Thymus (tissue), 11 donors: ENCODE measurements at regions not wholly inside any gene's neighbourhood (a gene's known extent, or its start where the extent isn't known, plus 50 kb on each side); places are given as distances from the start of the nearest gene placed in this dataset.

Source experiments
- DNase-seq, 9 donors: peaks; one replicate each; pipeline ENCODE4 v3.0.0-alpha.2; 2013; ENCODE audit warnings: low spot score in 9 of 9, low read depth in 6 of 9, missing footprints in 1 of 9
- H3K27ac ChIP-seq, 2 donors: one replicate each; pipeline ENCODE4 v1.5.1; 2013; ENCODE audit warnings: control low read depth in 1 of 2, low read depth in 1 of 2, low read length in 1 of 2, mild to moderate bottlenecking in 1 of 2, moderate library complexity in 1 of 2
- H3K27me3 ChIP-seq, 2 donors: one replicate each; pipeline ENCODE4 v1.5.1; 2013; ENCODE audit warnings: low read length in 1 of 2; ENCODE audit not compliant: control insufficient read depth in 2 of 2, insufficient read depth in 1 of 2
- H3K36me3 ChIP-seq, 2 donors: one replicate each; pipeline ENCODE4 v1.5.1; 2013; ENCODE audit warnings: low read length in 1 of 2, mild to moderate bottlenecking in 1 of 2, moderate library complexity in 1 of 2; ENCODE audit not compliant: control insufficient read depth in 2 of 2, insufficient read depth in 2 of 2
- H3K4me1 ChIP-seq, 2 donors: one replicate each; pipeline ENCODE4 v1.5.1; 2013; ENCODE audit warnings: low read length in 2 of 2; ENCODE audit not compliant: control insufficient read depth in 2 of 2, insufficient read depth in 2 of 2
- H3K4me3 ChIP-seq, 2 donors: one replicate each; pipeline ENCODE4 v1.5.1; 2013; ENCODE audit warnings: low read length in 2 of 2, control low read depth in 1 of 2, mild to moderate bottlenecking in 1 of 2
- H3K9me3 ChIP-seq, 2 donors: one replicate each; pipeline ENCODE4 v1.5.1; 2013; ENCODE audit warnings: low read length in 1 of 2, mild to moderate bottlenecking in 1 of 2; ENCODE audit not compliant: control insufficient read depth in 2 of 2, insufficient read depth in 1 of 2
- WGBS: extraction: QIAGEN DNeasy Blood & Tissue Kit; methylation state at CpG from one replicate; pipeline ENCODE4 v1.1.7; 2013; 5-methylcytosine and 5-hydroxymethylcytosine counted together
- donor health status: healthy.

DNA sequence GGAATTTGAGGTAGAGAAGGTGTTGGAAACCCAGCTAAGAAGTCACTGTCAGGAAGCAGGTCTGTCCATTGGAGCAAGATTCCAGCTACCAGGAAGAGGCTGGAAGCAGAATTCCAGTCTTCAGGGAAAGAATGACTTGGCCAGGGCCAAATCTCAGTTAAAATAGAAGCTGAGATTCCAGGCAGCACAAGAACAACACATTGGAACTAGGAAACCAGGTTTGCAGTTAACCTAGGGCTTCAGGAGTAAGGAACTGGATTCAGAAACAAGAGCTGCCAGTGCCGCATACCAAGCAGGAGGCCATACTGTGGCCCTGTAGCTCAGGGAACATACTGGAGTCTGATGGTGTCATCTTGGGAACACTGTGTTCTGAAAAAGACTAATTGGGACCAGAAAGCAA, 73.7 kb upstream of the FUCA2 start:
- H3K4me3 ChIP-seq, result no peak overlapping the region
- H3K9me3 ChIP-seq, result peaks cover 0 to 2% of the 10 kb centered on the region in 2 donors
- WGBS, result 98% methylated on average over 1 of the region's 1 CpG
- no peaks in the 10 kb centered on the region for H3K36me3 ChIP-seq
- H3K4me1 ChIP-seq, result no peaks in the 10 kb centered on the region
- no peaks in the 10 kb centered on the region for H3K27me3 ChIP-seq
- DNase-seq, result no peak
- H3K27ac ChIP-seq, result no peak overlapping the region

DNA sequence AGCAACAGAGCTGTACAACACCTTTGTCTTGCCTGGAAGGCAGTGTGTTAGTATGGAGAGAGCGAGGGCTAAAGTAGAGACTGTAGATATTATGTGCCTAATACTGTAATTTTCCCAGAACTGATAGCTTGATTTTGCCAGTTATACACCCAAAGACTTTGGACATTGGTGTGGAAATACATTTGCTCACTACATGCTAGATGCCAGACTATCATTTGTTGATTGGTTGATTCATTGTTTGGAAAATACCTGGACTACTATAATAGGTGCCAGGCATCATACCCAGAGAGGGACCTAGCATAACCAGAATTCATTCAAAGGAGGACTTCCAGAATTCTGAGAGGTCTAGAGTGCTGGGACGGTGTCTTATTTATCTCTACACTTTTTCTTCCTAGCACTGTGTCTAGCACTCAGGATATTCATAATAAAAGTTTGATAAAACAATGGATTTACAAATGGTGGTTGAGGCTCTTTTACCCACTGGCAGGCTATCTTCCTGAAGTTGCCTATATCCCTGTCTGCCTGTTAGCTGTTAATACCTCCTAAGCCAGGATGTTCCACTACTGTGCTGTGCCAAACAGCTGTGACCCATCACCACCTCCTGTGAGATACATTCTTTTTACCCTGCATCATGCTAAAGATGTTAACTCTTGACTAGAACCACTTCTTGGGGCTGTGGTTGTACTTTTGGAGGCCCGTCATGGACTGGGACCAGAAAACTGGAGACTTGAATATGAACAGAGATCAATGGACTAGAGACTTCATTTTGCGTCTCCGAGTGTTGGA, 72.2 kb upstream of the FUCA2 start:
- WGBS, result 99% methylated on average over 5 of the region's 5 CpGs
- H3K27me3 ChIP-seq, result no peaks in the 10 kb centered on the region
- DNase-seq, result no peak
- no peak overlapping the region for H3K27ac ChIP-seq
- H3K4me1 ChIP-seq, result no peaks in the 10 kb centered on the region
- H3K4me3 ChIP-seq, result no peak overlapping the region
- no peaks in the 10 kb centered on the region for H3K36me3 ChIP-seq
- H3K9me3 ChIP-seq, result peaks cover 0 to 2% of the 10 kb centered on the region in 2 donors

DNA sequence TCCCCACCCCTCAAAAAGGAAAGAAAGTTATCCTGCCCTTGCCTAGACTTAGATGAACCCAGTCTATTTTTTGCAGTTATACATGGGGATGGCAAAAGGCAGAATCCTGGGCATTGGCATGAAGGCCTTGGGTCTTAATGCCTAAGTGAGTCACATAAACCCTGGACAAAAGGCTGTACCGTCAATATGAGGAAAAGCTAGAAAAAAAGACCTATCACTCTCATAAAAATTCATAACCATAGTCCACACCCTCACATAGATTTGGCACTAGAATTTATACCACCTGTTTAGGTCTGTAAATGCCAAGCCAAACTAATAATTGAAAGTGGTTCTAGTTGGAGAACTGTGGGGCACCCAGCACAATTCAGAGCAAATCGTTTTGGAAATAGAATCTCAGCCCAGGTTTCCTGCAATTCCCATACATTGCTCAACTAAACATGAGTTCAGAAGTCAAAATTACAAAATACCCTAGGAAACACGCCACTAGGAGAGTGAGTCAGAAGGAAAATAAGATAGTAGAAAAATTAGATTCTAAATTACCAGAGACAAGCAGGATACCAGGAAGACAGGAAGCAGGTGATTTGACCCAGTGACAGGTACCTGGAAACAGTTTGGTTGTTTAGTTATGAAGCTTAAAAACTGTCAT, 70.4 kb upstream of the FUCA2 start:
- Histone ChIP-seq H3K27ac (no peak overlapping the region), H3K9me3 (peaks cover 0 to 2% of the 10 kb centered on the region in 2 donors), H3K36me3 (no peaks in the 10 kb centered on the region), H3K4me3 (no peak overlapping the region), H3K4me1 (no peaks in the 10 kb centered on the region), H3K27me3 (no peaks in the 10 kb centered on the region)
- no peak for DNase-seq
- WGBS, result 94% methylated on average over 3 of the region's 3 CpGs

- H3K36me3 ChIP-seq, result no peaks in the 10 kb centered on the region
- no peaks in the 10 kb centered on the region for H3K27me3 ChIP-seq
- H3K27ac ChIP-seq, result no peak overlapping the region
- H3K4me3 ChIP-seq, result no peak overlapping the region
- H3K4me1 ChIP-seq, result no peaks in the 10 kb centered on the region
- H3K9me3 ChIP-seq, result peaks cover 0 to 2% of the 10 kb centered on the region in 2 donors
- DNase-seq, result no peak
- WGBS, result 96% methylated on average over 8 of the region's 8 CpGs
Measured at GRCh38 chr6:143579703-143580102, 68.2 kb upstream of the FUCA2 start.

GRCh38 chr6:143578054-143578453, 66.5 kb upstream of the FUCA2 start:
- Histone ChIP-seq H3K27me3 (no peaks in the 10 kb centered on the region), H3K36me3 (no peaks in the 10 kb centered on the region), H3K27ac (no peak overlapping the region), H3K4me3 (no peak overlapping the region), H3K9me3 (peaks cover 0 to 6% of the 10 kb centered on the region in 2 donors), H3K4me1 (no peaks in the 10 kb centered on the region)
- 41% methylated on average over 2 of the region's 2 CpGs for WGBS
- no peak for DNase-seq

DNA sequence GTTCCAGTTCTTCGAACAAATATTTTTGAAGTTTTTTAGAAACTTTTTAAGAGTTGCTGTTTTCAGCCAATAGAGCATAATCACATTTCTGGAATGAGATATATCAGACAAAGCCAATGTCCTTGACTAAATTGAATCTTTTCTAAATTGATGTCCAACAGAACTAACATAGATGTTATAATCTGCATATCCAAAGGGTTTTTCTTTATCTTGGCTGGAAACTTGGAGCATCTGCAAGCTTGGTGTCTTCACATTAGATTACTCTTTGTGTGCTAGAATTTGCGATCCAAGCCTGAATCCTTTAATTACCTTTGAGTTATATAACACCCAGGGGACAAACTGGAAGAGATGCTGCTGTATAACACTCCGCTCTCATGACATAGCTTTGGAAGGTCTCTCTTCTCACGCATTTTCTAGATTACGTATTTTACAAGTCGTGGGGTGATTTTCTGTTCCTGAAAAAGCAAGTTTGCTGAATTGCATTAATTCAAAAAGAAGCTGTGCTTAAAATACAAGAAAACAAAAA, 64.4 kb upstream of the FUCA2 start:
- Histone ChIP-seq H3K27me3 (no peaks in the 10 kb centered on the region), H3K36me3 (no peaks in the 10 kb centered on the region), H3K4me1 (no peaks in the 10 kb centered on the region), H3K4me3 (no peak overlapping the region), H3K27ac (no peak overlapping the region), H3K9me3 (peaks cover 0 to 4% of the 10 kb centered on the region in 2 donors)
- WGBS, result 96% methylated on average over 6 of the region's 6 CpGs
- no peak for DNase-seq

- no peaks in the 10 kb centered on the region for H3K4me1 ChIP-seq
- peaks cover 0 to 4% of the 10 kb centered on the region in 2 donors for H3K9me3 ChIP-seq
- 4% methylated on average over 5 of the region's 5 CpGs for WGBS
- peak; percentile 33 to 81 (median 57) for DNase-seq
- H3K36me3 ChIP-seq, result no peaks in the 10 kb centered on the region
- no peak overlapping the region for H3K27ac ChIP-seq
- no peaks in the 10 kb centered on the region for H3K27me3 ChIP-seq
- no peak overlapping the region for H3K4me3 ChIP-seq
Measured at GRCh38 chr6:143575440-143575839, 63.9 kb upstream of the FUCA2 start.

DNA sequence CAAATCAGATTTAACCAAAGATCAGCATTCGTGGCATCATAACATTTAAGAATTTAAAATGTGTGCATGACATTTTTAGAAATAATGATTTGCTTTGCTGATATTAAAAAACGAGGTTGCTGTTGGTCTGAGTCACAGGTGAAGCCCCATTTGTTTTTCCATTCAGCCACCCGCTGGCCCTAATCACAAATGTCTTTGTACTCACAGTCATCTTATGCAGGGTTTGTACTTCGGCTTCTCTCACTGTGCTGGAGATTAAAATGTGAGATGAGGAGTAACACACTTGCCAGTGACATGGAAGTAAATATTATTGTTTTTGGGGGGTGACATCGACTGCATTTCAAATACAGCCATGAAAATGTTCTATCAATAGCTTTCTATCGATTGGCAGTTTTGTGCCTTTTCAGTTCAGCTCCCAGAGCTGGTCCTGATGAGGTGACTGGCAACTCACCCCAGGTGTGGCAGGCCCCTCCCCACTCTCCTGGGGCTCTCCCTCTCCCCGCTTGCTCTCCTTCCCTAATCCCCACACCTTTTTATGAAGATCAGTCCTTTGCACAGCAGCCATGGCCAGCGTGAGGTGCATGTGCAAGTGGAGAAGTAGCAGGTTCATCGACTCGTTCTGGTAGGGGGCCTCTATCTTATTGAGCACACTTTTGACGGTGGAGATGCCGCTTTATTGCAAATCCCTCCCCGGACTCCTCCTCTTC, 58.8 kb upstream of the FUCA2 start:
- H3K4me1 ChIP-seq, result no peaks in the 10 kb centered on the region
- no peaks in the 10 kb centered on the region for H3K27me3 ChIP-seq
- no peaks in the 10 kb centered on the region for H3K36me3 ChIP-seq
- no peak for DNase-seq
- no peak overlapping the region for H3K27ac ChIP-seq
- H3K4me3 ChIP-seq, result no peak overlapping the region
- WGBS, result 83% methylated on average over 13 of the region's 13 CpGs
- peaks cover 0 to 4% of the 10 kb centered on the region in 2 donors for H3K9me3 ChIP-seq

DNA sequence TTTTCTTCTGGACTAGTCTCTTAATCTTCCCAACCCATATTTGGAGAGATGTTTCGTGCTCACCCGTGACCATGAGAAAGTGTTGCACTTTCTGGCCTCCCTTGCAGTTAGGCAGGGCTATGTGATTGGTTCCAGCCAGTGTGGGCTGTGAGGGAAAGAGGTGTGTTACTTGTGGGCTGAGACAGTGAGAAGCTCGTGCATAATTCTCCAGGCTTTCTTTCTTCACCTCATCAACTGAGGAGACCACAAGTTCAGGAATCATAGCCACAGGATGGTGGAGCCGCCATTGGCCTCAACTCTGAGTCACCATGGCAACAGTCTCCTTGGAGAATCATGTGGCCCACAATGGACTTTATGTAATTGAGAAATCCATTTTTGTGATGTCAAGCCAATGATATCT, 57.5 kb upstream of the FUCA2 start:
- Histone ChIP-seq H3K27ac (no peak overlapping the region), H3K9me3 (peaks cover 0 to 3% of the 10 kb centered on the region in 2 donors), H3K4me1 (no peaks in the 10 kb centered on the region), H3K27me3 (no peaks in the 10 kb centered on the region), H3K36me3 (no peaks in the 10 kb centered on the region), H3K4me3 (no peak overlapping the region)
- 92% methylated on average over 4 of the region's 4 CpGs for WGBS
- no peak for DNase-seq
